NK-92 (cell line): ENCODE measurements at regions not wholly inside any gene's neighbourhood (a gene's known extent, or its start where the extent isn't known, plus 50 kb on each side); places are given as distances from the start of the nearest gene placed in this dataset.
"Not testable (repeated sequence)": the region's sequence is repeated elsewhere in the genome, so short reads cannot be mapped to it uniquely, and the experiment has no call there.

Experiments
- DNase-seq: peaks from one replicate; lab custom pipeline; 2025; ENCODE audit not compliant: unreplicated experiment; lab: John Stamatoyannopoulos, UW

GRCh38 chr13:50617134-50617721 is 226.3 kb downstream of the DLEU7 start:
- no peak for DNase-seq

- DNase-seq: no peak
Observed at GRCh38 chr13:50618206-50618605, 225.3 kb downstream of the DLEU7 start.

- DNase-seq: no peak
Observed at GRCh38 chr13:50626101-50626547, 217.4 kb downstream of the DLEU7 start.

- DNase-seq: no peak
Observed at GRCh38 chr13:50627111-50627510, 216.4 kb downstream of the DLEU7 start.

GRCh38 chr13:50628512-50628911 is 215.0 kb downstream of the DLEU7 start:
- not testable (repeated sequence) for DNase-seq

GRCh38 chr13:50629497-50629896 is 214.0 kb downstream of the DLEU7 start:
- DNase-seq: no peak

GRCh38 chr13:50629966-50630365 is 213.5 kb downstream of the DLEU7 start:
- no peak for DNase-seq

GRCh38 chr13:50631041-50631440 is 212.5 kb downstream of the DLEU7 start:
- no peak for DNase-seq

GRCh38 chr13:50634339-50634738 is 209.2 kb downstream of the DLEU7 start:
- no peak for DNase-seq

- no peak for DNase-seq
Observed at GRCh38 chr13:50635504-50635903, 208.0 kb downstream of the DLEU7 start.

- DNase-seq: no peak
Observed at GRCh38 chr13:50636007-50636704, 207.3 kb downstream of the DLEU7 start.

- no peak for DNase-seq
Observed at GRCh38 chr13:50643060-50643459, 200.4 kb downstream of the DLEU7 start.

- DNase-seq: no peak
Observed at GRCh38 chr13:50644081-50644871, 199.2 kb downstream of the DLEU7 start.

GRCh38 chr13:50645092-50645491 is 198.4 kb downstream of the DLEU7 start:
- no peak for DNase-seq

- no peak for DNase-seq
Observed at GRCh38 chr13:50646070-50646469, 197.4 kb downstream of the DLEU7 start.

GRCh38 chr13:50649211-50649610 is 194.3 kb downstream of the DLEU7 start:
- no peak for DNase-seq

- DNase-seq: no peak
Observed at GRCh38 chr13:50650592-50651504, 192.6 kb downstream of the DLEU7 start.

- no peak for DNase-seq
Observed at GRCh38 chr13:50651922-50652321, 191.6 kb downstream of the DLEU7 start.

GRCh38 chr13:50654331-50654730 is 189.2 kb downstream of the DLEU7 start:
- no peak for DNase-seq

- DNase-seq: not testable (repeated sequence)
Observed at GRCh38 chr13:50661881-50662280, 181.6 kb downstream of the DLEU7 start.

- no peak for DNase-seq
Observed at GRCh38 chr13:50664951-50665350, 178.5 kb downstream of the DLEU7 start.
